ENCODE measurements at regions not wholly inside any gene's neighbourhood (a gene's known extent, or its start where the extent isn't known, plus 50 kb on each side); places are given as distances from the start of the nearest gene placed in this dataset.

DNA sequence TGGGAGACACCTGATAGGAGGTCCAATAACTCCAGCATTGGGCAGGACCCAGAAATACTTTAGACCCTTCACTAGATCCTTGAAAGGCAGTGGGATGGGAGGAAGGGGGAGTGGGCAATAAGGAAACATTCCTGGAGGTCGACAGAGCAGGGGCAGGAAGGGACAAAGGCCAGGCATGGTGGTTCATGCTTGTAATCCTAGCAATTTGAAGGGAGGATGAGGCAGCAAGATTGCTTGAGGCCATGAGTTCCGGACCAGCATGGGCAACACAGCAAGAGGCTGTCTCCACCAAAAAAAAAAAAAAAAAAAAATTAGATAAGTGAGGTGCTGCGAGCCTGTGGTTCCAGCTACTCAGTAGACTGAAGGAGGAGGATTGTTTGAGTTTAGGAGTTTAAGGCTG is 134.9 kb downstream of the JCAD start:
- no peak for DNase-seq

DNA sequence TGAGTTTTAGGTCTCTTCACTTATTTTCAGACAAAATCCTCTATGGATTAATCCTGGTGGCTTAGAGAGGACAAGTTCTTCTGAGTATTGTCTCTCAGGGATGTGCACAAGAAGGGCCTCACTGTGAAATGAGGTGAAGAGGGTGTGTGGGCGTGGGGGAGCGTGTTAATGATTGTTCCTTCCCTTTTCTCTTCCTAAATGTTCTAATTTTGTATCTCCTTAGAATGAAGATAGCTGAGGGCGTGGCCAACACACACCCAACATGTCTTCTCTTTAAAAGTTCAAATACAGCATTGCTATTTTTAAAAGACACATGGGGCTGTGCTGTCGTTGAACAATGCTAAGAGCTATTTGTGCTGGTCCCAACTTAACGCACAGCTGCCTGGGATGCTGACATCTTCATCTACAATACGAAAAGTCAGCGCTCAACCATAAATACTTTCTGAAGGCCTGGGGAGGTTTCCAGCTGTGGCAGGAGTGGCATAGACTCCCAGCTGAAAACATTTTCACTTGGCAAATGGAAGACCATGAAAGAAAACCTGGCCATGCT is 135.9 kb downstream of the JCAD start:
- no peak for DNase-seq

GRCh38 chr10:29922892-29923291 is 136.5 kb downstream of the JCAD start:
- DNase-seq = no peak

DNA sequence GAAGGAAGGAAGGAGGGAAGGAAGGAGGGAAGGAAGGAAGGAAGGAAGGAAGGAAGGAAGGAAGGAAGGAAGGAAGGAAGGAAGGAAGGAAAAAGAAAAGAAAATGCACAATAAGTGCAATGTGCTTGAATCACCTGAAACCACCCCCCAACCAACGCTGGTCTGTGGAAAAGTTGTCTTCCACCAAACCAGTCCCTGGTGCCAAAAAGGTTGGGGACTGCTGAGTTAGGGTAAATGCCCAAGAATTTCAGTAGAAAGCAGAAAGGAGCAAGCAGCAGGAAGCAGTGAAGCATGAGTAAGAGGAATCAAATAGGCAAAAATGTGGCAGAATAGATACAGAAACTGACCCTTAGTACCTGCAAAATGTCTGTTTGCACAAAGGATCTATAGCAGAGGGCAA is 137.2 kb downstream of the JCAD start:
- DNase-seq = no peak

- no peak for DNase-seq
Observed at GRCh38 chr10:29921071-29921446, 138.3 kb downstream of the JCAD start.

GRCh38 chr10:29920408-29921070 is 138.8 kb downstream of the JCAD start:
- no peak for DNase-seq

DNA sequence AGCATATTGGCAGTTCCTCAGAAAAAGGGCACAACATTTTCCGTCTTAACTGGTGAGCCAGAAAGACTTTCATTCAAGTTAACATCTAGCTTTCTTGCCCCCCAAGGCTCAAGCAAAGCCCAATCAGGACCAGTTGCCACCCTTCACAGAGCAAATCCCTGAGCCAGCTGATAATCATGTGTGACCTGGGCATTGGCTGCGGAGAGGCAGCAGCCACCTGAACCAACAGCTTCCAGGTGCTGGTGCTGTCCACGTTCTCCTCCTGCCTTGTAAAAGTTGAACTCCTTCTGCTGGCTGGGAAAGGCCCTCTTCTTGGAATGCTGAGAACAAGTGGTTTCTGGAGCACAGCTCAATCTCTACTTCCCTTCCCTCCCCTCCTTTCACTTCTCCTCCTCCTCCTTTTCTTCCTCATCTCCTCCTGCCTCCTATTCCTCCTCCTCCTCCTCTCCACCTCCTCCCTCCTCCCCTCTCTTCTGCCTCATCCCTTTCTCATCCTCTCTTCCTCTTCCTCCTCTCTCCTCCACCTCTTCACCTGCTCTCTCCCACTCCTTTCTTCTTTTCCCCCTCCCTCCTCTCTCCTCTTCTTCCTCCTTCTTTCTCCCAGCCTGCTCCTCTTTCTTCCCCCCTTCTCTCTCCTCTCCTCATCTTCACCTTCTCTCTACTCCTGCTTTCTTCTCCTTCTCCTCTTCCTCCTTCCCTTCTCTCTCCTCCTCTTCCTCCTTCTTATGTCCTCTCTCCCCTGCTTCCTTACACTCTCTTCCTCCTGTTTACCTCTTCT is 140.6 kb downstream of the JCAD start:
- DNase-seq = no peak

DNA sequence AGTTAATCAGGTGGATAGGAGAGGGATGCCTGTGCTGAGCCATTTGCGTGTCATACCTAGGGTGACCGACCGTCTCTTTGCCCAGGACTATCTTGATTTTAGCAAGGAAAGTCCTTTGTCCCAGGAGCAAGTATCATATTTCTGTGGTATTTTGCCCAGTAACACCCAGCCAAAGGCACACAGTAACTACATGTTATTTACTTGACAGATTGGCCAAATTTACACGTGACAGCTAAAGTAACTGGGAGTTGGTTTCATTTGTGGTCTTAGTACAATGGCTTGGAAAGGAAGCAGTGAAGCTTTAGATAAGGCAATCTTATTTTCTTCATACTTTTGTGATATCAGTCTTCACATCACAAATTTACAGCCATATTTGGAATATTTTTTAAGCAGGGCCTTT is 142.1 kb downstream of the JCAD start:
- no peak for DNase-seq

GRCh38 chr10:29916669-29917068 is 142.7 kb downstream of the JCAD start:
- no peak for DNase-seq

DNA sequence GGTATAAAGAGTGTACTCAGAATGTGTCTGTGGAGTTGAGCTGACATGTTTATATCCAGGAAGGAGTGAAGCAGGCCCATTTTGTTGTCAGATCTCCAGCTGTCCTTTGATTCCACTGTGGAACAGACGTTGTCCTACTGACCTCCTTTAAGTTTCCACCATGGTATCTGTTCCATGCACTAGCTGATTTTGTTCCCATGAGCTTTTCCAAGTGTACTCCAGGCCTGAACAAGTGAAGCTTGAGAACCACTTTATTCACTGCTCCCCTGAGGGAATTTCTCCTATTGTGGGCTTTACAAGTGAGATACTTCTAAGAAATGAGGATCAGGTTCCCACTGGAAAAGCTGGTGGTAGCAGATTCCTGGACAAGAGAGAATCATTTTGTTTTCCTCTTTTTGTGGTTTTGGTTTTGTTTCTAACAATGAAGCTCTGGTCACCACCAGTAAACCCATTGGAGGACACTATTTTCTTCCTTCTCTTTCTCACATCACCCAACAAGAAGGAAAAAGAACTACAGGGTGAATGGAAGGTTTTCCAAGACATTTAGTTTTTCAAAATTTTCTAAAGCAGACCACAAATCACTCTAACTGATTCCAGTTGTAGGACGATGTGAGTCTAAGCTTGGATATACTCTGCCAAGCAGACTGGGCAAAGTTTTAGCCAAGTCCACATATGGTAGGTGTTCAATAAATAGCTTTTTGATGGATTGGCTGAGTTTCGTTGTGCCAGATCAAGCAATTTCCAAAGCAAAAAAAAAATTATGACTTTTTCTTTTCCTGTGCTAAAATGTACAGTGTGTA is 144.2 kb downstream of the JCAD start:
- no peak for DNase-seq

- DNase-seq = no peak
Observed at GRCh38 chr10:29908962-29909361, 150.4 kb downstream of the JCAD start.

DNA sequence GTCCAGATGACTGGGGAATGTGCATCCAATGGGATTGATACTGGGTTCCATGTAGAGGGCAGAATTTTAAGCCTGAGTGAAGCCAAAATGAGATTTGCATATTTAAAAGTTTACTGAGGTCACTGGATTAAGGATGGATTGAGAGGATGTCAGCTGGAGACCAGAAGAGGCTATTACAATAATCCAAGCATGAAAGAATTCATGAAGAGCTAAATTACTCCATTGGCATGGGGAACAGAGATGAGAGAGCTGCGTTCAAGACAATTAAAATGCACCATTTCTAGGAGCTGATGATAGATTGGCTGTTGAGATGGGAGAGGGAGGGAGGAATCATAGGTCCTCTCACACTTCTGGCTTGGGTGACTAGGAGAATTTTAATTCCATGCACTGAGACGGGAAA is 158.5 kb downstream of the JCAD start:
- no peak for DNase-seq

DNA sequence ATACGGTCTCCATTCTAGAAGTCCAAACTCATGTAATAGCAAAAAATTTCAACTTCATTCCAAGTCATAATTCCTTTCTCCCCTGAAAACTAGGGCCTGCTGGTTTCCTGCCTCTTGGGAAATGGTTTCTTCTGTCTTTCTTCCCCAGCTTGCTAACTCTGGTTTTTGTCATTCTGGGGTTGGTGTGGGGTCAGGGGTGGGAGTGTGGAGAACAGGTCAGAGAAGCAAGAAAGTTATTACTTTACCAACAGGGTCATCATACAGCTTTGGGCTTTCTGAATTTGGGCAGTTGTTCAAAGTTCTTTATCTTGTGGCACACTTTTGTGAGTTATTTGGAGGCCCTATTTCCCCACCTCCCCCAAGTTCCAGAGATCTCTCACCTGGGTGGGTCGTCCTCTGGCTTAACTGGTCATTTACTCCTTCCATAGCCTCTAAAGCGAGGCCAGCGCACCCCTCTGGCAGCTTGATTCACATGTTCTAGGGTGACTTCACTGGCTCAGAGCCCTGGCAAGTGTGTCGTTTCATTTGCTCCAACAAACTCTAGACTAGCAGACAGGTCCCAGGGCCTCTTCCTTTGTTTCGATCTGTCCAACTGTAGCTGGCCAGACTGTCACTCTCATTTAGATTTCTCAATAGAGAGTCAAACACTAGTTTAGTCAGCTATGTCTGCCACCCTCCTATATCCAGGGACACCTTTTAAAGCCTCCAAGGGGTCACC is 161.2 kb downstream of the JCAD start:
- DNase-seq = no peak

DNA sequence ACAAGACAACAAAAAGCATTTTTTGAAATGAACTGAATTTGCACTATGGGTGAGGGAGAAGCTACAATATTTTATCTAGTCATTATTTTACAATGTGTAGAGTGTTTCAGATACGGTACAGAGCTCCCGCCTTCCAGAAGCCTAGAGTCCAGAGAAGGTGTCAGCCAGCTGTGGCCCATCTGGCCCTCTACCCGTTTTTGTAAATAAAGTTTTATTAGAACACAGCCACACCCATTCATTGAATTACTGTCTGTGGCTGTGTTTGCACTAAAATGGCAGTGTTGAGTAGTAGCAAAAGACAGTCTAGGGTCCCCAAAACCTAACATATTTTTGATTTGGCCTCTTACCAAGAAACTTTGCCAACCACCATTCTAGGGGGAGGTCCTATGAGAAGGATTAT is 162.0 kb downstream of the JCAD start:
- no peak for DNase-seq

DNA sequence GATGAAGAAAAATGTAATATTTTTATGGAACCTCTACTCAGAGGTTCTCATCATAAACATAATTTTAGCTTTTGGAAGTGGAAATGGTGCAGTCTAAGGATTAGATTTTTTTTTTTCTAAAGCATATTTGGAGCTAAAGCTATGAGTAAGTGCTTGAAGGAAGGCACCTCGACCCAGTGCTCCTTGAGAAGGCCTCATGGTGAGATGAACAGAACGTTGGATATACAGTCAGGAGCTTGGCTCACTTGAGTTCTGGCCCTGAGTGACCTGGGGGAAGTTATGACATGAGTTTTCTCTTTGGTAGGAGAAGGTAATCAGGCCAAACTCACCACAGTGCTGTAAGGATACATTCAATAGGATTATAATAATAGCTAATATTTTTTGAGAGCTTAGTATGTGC is 163.3 kb downstream of the JCAD start:
- no peak for DNase-seq

DNA sequence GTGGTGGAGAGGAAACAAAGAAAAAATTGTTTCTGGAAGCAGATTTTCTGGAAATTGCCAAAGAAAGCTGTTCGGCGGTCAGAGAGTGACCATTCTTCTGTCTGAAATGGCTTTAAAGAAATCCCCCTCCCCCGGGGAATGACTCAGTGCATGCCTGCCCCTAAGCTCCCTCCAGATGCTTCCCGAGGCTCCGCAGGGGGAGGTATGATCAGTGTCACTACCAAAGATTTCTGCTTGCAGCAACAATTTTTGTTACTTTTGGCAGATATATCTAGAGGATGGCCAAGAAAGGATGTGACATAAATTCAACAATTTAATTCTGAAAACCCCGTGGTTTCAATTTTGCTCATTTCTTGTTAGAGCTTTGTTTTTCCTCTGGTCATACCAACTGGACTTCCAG is 163.9 kb downstream of the JCAD start:
- peak; percentile 41 for DNase-seq

DNA sequence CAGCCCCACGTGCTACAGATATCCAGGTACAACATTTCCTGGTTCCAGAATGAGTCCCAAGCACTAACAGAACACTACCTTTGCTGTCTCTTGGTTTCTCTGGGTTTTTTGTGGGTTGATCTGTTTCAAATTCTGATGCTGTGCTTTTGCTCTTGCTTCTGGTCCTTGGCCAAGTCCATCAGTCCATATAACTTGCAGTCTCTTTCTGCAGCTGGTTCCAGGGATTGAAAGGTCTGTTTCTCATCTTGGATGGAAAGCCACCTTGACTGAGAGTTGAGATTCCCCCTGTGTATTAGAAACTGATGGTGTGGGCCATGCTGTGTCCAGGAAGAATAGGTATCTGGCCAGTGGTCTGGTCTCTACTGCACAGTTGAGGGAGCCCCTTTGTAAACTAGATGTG is 171.1 kb downstream of the JCAD start:
- no peak for DNase-seq

GRCh38 chr10:29886299-29886698 is 173.1 kb downstream of the JCAD start:
- no peak for DNase-seq

GRCh38 chr10:29883231-29883630 is 176.2 kb downstream of the JCAD start:
- no peak for DNase-seq

DNA sequence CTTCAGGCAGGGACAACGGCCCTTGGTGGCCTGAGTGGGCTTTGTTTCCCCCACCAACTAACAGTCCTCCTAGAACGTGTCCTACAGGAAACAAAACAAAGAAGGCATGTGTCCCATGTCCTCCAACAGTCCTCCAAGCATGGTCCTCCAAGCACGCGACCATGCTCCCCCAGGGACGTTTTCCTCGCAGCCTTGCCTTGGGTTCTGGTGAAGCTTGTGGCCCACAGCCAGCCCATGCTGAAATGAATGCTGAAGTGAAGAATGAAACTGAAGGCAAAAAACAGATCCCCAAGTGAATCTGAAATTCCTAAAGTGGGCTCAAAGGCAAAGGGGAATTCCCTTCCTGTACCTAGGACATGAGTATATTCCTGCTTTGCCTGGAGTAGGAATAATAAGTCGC is 176.6 kb downstream of the JCAD start:
- DNase-seq = no peak

- DNase-seq = no peak
Observed at GRCh38 chr10:29881811-29882210, 177.6 kb downstream of the JCAD start.

DNA sequence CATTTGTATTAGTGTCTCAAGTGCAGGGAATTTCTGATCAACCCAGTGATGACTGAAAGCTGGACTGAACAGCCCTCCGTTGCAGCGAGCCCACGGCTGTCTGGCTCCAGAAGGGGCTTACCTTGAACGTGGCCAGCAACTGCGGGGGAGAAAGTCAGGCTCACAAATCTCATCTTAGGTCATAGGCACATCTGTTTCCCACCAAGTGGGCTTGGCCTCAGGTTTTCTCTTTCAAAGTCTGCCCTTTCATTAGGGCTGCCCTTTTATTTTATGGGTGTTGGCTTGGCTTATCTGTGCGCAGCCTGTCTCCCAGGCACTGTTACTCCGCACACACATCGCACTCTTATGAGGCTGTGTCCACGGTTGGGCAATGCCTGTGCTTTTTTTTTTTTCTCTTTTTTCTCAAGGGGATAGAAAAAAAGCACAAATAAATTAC is 178.0 kb downstream of the JCAD start:
- no peak for DNase-seq

DNA sequence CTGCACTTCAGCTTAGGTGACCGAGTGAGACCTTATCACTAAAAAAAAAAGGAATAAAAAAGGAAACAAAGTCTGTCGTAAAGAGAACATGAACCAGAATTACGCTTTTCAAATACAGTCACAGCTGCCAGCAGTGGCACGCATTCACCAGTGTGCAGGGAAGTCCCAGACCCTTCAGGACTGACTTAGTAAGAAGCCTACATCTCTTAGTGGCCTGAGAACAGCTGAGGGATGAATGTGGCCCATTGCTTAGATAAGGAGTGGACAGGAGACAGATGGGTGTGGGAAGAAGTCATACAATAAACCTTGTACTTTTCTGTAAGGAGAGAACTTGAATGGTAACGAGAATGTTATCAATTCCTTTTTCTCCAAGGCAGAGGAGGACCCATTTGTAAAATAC is 178.5 kb downstream of the JCAD start:
- no peak for DNase-seq
